LNCAP (cell line): ENCODE measurements at regions not wholly inside any gene's neighbourhood (a gene's known extent, or its start where the extent isn't known, plus 50 kb on each side); places are given as distances from the start of the nearest gene placed in this dataset.

ENCODE experiments used
- CTCF ChIP-seq: fragments of 450-650 bp; IDR thresholded peaks from 2 replicates; pipeline ENCODE4 v1.5.1; 2017; ENCODE audit warnings: mild to moderate bottlenecking

- no peak for TF ChIP-seq CTCF
These were observed 212.2 kb upstream of the FOXA2 start for GRCh38 chr20:22796469-22797077.

GRCh38 chr20:22797103-22797502 is 212.7 kb upstream of the FOXA2 start:
- TF ChIP-seq CTCF = no peak

GRCh38 chr20:22799687-22800086 is 215.3 kb upstream of the FOXA2 start:
- TF ChIP-seq CTCF = no peak

GRCh38 chr20:22800129-22800528 is 215.8 kb upstream of the FOXA2 start:
- TF ChIP-seq CTCF = no peak

- TF ChIP-seq CTCF = no peak
These were observed 217.2 kb upstream of the FOXA2 start for GRCh38 chr20:22801528-22801927.

- no peak for TF ChIP-seq CTCF
These were observed 217.9 kb upstream of the FOXA2 start for GRCh38 chr20:22802296-22802695.

- TF ChIP-seq CTCF = no peak
These were observed 220.8 kb upstream of the FOXA2 start for GRCh38 chr20:22805219-22805618.

GRCh38 chr20:22805996-22806395 is 221.6 kb upstream of the FOXA2 start:
- TF ChIP-seq CTCF = no peak
